H9 (cell line): ENCODE measurements at regions not wholly inside any gene's neighbourhood (a gene's known extent, or its start where the extent isn't known, plus 50 kb on each side); places are given as distances from the start of the nearest gene placed in this dataset.

ENCODE experiments used
- DNase-seq: peaks from one replicate; pipeline ENCODE4 v3.0.0-alpha.2; 2017
- H2AFZ ChIP-seq: one replicate; pipeline ENCODE4 v1.6.1; 2013; ENCODE audit warnings: mild to moderate bottlenecking, low read length, control low read depth, moderate library complexity
- H2AK5ac ChIP-seq: 2 replicates; pipeline ENCODE4 v1.6.1; 2013; ENCODE audit warnings: low read length, control low read depth, mixed read lengths; ENCODE audit not compliant: insufficient read length
- H2BK120ac ChIP-seq: one replicate; pipeline ENCODE4 v1.6.1; 2013; ENCODE audit warnings: low read depth, mild to moderate bottlenecking, low read length, control low read depth, inconsistent platforms; ENCODE audit not compliant: poor library complexity, severe bottlenecking
- H2BK12ac ChIP-seq: 2 replicates; pipeline ENCODE4 v1.6.1; 2013; ENCODE audit warnings: low read length, control low read depth, mixed read lengths, low read depth; ENCODE audit not compliant: insufficient read length
- H2BK15ac ChIP-seq: 2 replicates; pipeline ENCODE4 v1.6.1; 2013; ENCODE audit warnings: low read depth, low read length, control low read depth
- H2BK20ac ChIP-seq: one replicate; pipeline ENCODE4 v1.6.1; 2013; ENCODE audit warnings: low read depth, mild to moderate bottlenecking, low read length, control low read depth, inconsistent platforms; ENCODE audit not compliant: poor library complexity, severe bottlenecking
- H2BK5ac ChIP-seq: 2 replicates; pipeline ENCODE4 v1.6.1; 2013; ENCODE audit warnings: low read length, control low read depth, mixed read lengths; ENCODE audit not compliant: insufficient read length
- H3K14ac ChIP-seq: 2 replicates; pipeline ENCODE4 v1.6.1; 2013; ENCODE audit warnings: low read length, control low read depth; ENCODE audit not compliant: insufficient read depth
- H3K18ac ChIP-seq: 2 replicates; pipeline ENCODE4 v1.6.1; 2013; ENCODE audit warnings: low read depth, mild to moderate bottlenecking, mixed read lengths, low read length, control low read depth; ENCODE audit not compliant: insufficient read length
- H3K23ac ChIP-seq: 2 replicates; pipeline ENCODE4 v1.6.1; 2013; ENCODE audit warnings: low read length, control low read depth, mixed read lengths, low read depth; ENCODE audit not compliant: insufficient read length
- H3K23me2 ChIP-seq: 2 replicates; pipeline ENCODE4 v1.6.1; 2013; ENCODE audit warnings: low read depth, mild to moderate bottlenecking, mixed read lengths, low read length, control low read depth; ENCODE audit not compliant: insufficient read length, poor library complexity, severe bottlenecking
- H3K27ac ChIP-seq: 2 replicates; pipeline ENCODE4 v1.5.1; 2013; ENCODE audit warnings: low read length, control low read depth, mixed read lengths, low read depth; ENCODE audit not compliant: insufficient read length
- H3K27me3 ChIP-seq: 2 replicates; pipeline ENCODE4 v1.6.1; 2013; ENCODE audit warnings: low read length, control low read depth, inconsistent platforms; ENCODE audit not compliant: insufficient read depth
- H3K4ac ChIP-seq: 2 replicates; pipeline ENCODE4 v1.6.1; 2013; ENCODE audit warnings: low read depth, mild to moderate bottlenecking, control low read depth, inconsistent platforms, low read length, moderate library complexity
- H3K4me1 ChIP-seq: 2 replicates; pipeline ENCODE4 v1.6.1; 2013; ENCODE audit warnings: low read length, control low read depth, inconsistent platforms; ENCODE audit not compliant: insufficient read depth
- H3K4me2 ChIP-seq: 2 replicates; pipeline ENCODE4 v1.6.1; 2013; ENCODE audit warnings: low read length, control low read depth, mixed read lengths; ENCODE audit not compliant: insufficient read length, insufficient read depth
- H3K56ac ChIP-seq: 2 replicates; pipeline ENCODE4 v1.6.1; 2013; ENCODE audit warnings: low read depth, mild to moderate bottlenecking, mixed read lengths, low read length, control low read depth; ENCODE audit not compliant: insufficient read length
- H3K79me1 ChIP-seq: 2 replicates; pipeline ENCODE4 v1.6.1; 2013; ENCODE audit warnings: low read depth, mild to moderate bottlenecking, moderate library complexity, low read length, control low read depth, inconsistent platforms; ENCODE audit not compliant: insufficient read depth, poor library complexity, severe bottlenecking
- H3K79me2 ChIP-seq: 2 replicates; pipeline ENCODE4 v1.6.1; 2013; ENCODE audit warnings: low read length, control low read depth, inconsistent platforms; ENCODE audit not compliant: insufficient read depth
- H3K9ac ChIP-seq: 2 replicates; pipeline ENCODE4 v1.6.1; 2013; ENCODE audit warnings: low read length, control low read depth, mixed read lengths; ENCODE audit not compliant: insufficient read length; ENCODE audit errors: extremely low read depth
- H3K9me3 ChIP-seq: one replicate; pipeline ENCODE4 v1.6.1; 2013; ENCODE audit warnings: low read depth, low read length, inconsistent platforms; ENCODE audit not compliant: control insufficient read depth
- H3T11ph ChIP-seq: one replicate; pipeline ENCODE4 v1.6.1; 2013; ENCODE audit warnings: mild to moderate bottlenecking, low read length, control low read depth, inconsistent platforms
- H4K20me1 ChIP-seq: one replicate; pipeline ENCODE4 v1.6.1; 2013; ENCODE audit not compliant: control insufficient read depth, insufficient read length, insufficient read depth
- H4K5ac ChIP-seq: 2 replicates; pipeline ENCODE4 v1.6.1; 2013; ENCODE audit warnings: low read depth, mild to moderate bottlenecking, mixed read lengths, low read length, control low read depth; ENCODE audit not compliant: insufficient read length
- H4K8ac ChIP-seq: replicated peaks from 2 replicates; pipeline ENCODE4 v1.6.1; 2013; ENCODE audit warnings: low read length, control low read depth, mixed read lengths, low read depth; ENCODE audit not compliant: insufficient read length
- H4K91ac ChIP-seq: 2 replicates; pipeline ENCODE4 v1.6.1; 2013; ENCODE audit warnings: low read depth, mild to moderate bottlenecking, moderate library complexity, mixed read lengths, low read length, control low read depth; ENCODE audit not compliant: insufficient read length
- H3K27ac Mint-ChIP-seq, 3 experiments: 2 replicates in 2 of 3; 3 replicates in 1 of 3; pipeline ENCODE4 v1.8.0; 2020 to 2021; ENCODE audit warnings: mixed read lengths in 3 of 3, mild to moderate bottlenecking in 1 of 3, moderate library complexity in 1 of 3
- H3K27me3 Mint-ChIP-seq: 2 replicates; pipeline ENCODE4 v1.8.0; 2021; ENCODE audit warnings: low read depth, mild to moderate bottlenecking, moderate library complexity, mixed read lengths
- H3K36me3 Mint-ChIP-seq, 3 experiments: 2 replicates in 2 of 3; 3 replicates in 1 of 3; pipeline ENCODE4 v1.8.0; 2020 to 2021; ENCODE audit warnings: low read depth in 3 of 3, mixed read lengths in 3 of 3; ENCODE audit not compliant: insufficient read depth in 1 of 3
- H3K4me1 Mint-ChIP-seq, 2 experiments: 2 replicates each; pipeline ENCODE4 v1.8.0; 2020; ENCODE audit warnings: mixed read lengths in 2 of 2
- H3K4me3 Mint-ChIP-seq, 2 experiments: 2 replicates in 1 of 2; 3 replicates in 1 of 2; pipeline ENCODE4 v1.8.0; 2020 to 2021; ENCODE audit warnings: mild to moderate bottlenecking in 2 of 2, mixed read lengths in 2 of 2, moderate library complexity in 1 of 2
- H3K9me3 Mint-ChIP-seq, 2 experiments: 2 replicates in 1 of 2; 3 replicates in 1 of 2; pipeline ENCODE4 v1.8.0; 2020; ENCODE audit warnings: mild to moderate bottlenecking in 2 of 2, mixed read lengths in 2 of 2, moderate library complexity in 1 of 2
- CTCF ChIP-seq: fragments of 200-600 bp; sonication (generic); conservative IDR thresholded peaks from 3 replicates; pipeline ENCODE4 v1.8.0; 2021; ENCODE audit warnings: antibody characterized with exemption, mild to moderate bottlenecking

GRCh38 chr3:35936571-35936970, 297.2 kb downstream of the ARPP21 start:
- no peak overlapping the region for H3K27ac Mint-ChIP-seq
- H3K56ac ChIP-seq: no peak overlapping the region
- H2BK12ac ChIP-seq: no peak overlapping the region
- no peak overlapping the region for H2BK5ac ChIP-seq
- no peak overlapping the region for H4K8ac ChIP-seq
- H3K79me2 ChIP-seq: no peaks in the 10 kb centered on the region
- H2BK20ac ChIP-seq: no peak overlapping the region
- H3K4me1 Mint-ChIP-seq: no peaks in the 10 kb centered on the region
- no peaks in the 10 kb centered on the region for H3K23me2 ChIP-seq
- no peak overlapping the region for H4K5ac ChIP-seq
- H3K4me3 Mint-ChIP-seq: no peak overlapping the region
- no peak overlapping the region for H4K91ac ChIP-seq
- DNase-seq: no peak
- no peak overlapping the region for H2BK15ac ChIP-seq
- no peak overlapping the region for H3K14ac ChIP-seq
- H3K27me3 ChIP-seq: no peaks in the 10 kb centered on the region
- H3K9me3 Mint-ChIP-seq: no peaks in the 10 kb centered on the region
- no peak overlapping the region for H3K18ac ChIP-seq
- H3K4me2 ChIP-seq: no peak overlapping the region
- no peak overlapping the region for H3K23ac ChIP-seq
- H3K4me1 ChIP-seq: no peaks in the 10 kb centered on the region
- H3K27ac ChIP-seq: no peak overlapping the region
- H3K9ac ChIP-seq: no peak overlapping the region
- no peak overlapping the region for H3K4ac ChIP-seq
- no peak overlapping the region for H2AFZ ChIP-seq
- no peak overlapping the region for H3T11ph ChIP-seq
- no peaks in the 10 kb centered on the region for H4K20me1 ChIP-seq
- H3K79me1 ChIP-seq: no peaks in the 10 kb centered on the region
- H3K27me3 Mint-ChIP-seq: no peaks in the 10 kb centered on the region
- H3K9me3 ChIP-seq: no peaks in the 10 kb centered on the region
- no peak overlapping the region for H2AK5ac ChIP-seq
- H3K36me3 Mint-ChIP-seq: no peaks in the 10 kb centered on the region
- no peak for TF ChIP-seq CTCF
- no peak overlapping the region for H2BK120ac ChIP-seq
